HG03378 (cell line): ENCODE measurements at regions not wholly inside any gene's neighbourhood (a gene's known extent, or its start where the extent isn't known, plus 50 kb on each side); places are given as distances from the start of the nearest gene placed in this dataset.

Experiments
- ATAC-seq: cut with Tn5 transposase; IDR thresholded peaks from one replicate; pipeline ENCODE4 v1.9.1; 2021; ENCODE audit warnings: mild to moderate bottlenecking, moderate library complexity; ENCODE audit not compliant: unreplicated experiment

- no peak for ATAC-seq
Measured at GRCh38 chr16:86387468-86388440, 122.6 kb upstream of the FOXF1 start.

GRCh38 chr16:86388976-86389375 lies 121.4 kb upstream of the FOXF1 start:
- no peak for ATAC-seq

GRCh38 chr16:86389566-86390328 lies 120.6 kb upstream of the FOXF1 start:
- no peak for ATAC-seq

GRCh38 chr16:86390335-86390734 lies 120.0 kb upstream of the FOXF1 start:
- ATAC-seq: no peak

- ATAC-seq: no peak
Measured at GRCh38 chr16:86391486-86391885, 118.8 kb upstream of the FOXF1 start.

- no peak for ATAC-seq
Measured at GRCh38 chr16:86391984-86392383, 118.3 kb upstream of the FOXF1 start.

GRCh38 chr16:86392436-86393152 lies 117.7 kb upstream of the FOXF1 start:
- no peak for ATAC-seq

- ATAC-seq: no peak
Measured at GRCh38 chr16:86393907-86394626, 116.3 kb upstream of the FOXF1 start.

- ATAC-seq: no peak
Measured at GRCh38 chr16:86395477-86395876, 114.8 kb upstream of the FOXF1 start.

- no peak for ATAC-seq
Measured at GRCh38 chr16:86396422-86396821, 113.9 kb upstream of the FOXF1 start.

- ATAC-seq: no peak
Measured at GRCh38 chr16:86396901-86397311, 113.4 kb upstream of the FOXF1 start.

GRCh38 chr16:86398201-86398600 lies 112.1 kb upstream of the FOXF1 start:
- ATAC-seq: no peak

- no peak for ATAC-seq
Measured at GRCh38 chr16:86398622-86399021, 111.7 kb upstream of the FOXF1 start.

GRCh38 chr16:86401126-86401525 lies 109.2 kb upstream of the FOXF1 start:
- ATAC-seq: no peak

- ATAC-seq: no peak
Measured at GRCh38 chr16:86403085-86403484, 107.2 kb upstream of the FOXF1 start.

GRCh38 chr16:86403541-86404163 lies 106.7 kb upstream of the FOXF1 start:
- ATAC-seq: no peak

GRCh38 chr16:86404678-86405077 lies 105.6 kb upstream of the FOXF1 start:
- ATAC-seq: no peak

GRCh38 chr16:86405319-86405718 lies 105.0 kb upstream of the FOXF1 start:
- no peak for ATAC-seq

GRCh38 chr16:86406056-86406455 lies 104.3 kb upstream of the FOXF1 start:
- ATAC-seq: no peak

- no peak for ATAC-seq
Measured at GRCh38 chr16:86408685-86409084, 101.6 kb upstream of the FOXF1 start.
